Mucosa of descending colon (tissue), 3 donors: ENCODE measurements at regions not wholly inside any gene's neighbourhood (a gene's known extent, or its start where the extent isn't known, plus 50 kb on each side); places are given as distances from the start of the nearest gene placed in this dataset.

Source experiments
- ATAC-seq: fragments of 200-7000 bp; cut with Tn5 transposase; one replicate; pipeline ENCODE4 v1.9.1; 2020; ENCODE audit warnings: mild to moderate bottlenecking, moderate library complexity
- DNase-seq, 3 donors: peaks; one replicate each; pipeline ENCODE4 v3.0.0-alpha.2; 2020
- H3K36me3 ChIP-seq: fragments of 200-600 bp; one replicate; pipeline ENCODE4 v1.8.0; 2021; ENCODE audit warnings: low read depth, mild to moderate bottlenecking
- H3K4me1 ChIP-seq: fragments of 200-600 bp; one replicate; pipeline ENCODE4 v1.8.0; 2021; ENCODE audit warnings: low read depth, mild to moderate bottlenecking
- H3K4me3 ChIP-seq: fragments of 200-600 bp; one replicate; pipeline ENCODE4 v1.8.0; 2021; ENCODE audit warnings: mild to moderate bottlenecking
- H3K9me3 ChIP-seq: fragments of 200-600 bp; one replicate; pipeline ENCODE4 v1.8.0; 2021; ENCODE audit warnings: mild to moderate bottlenecking
- intact Hi-C, 2 donors: fragments of 100-400 bp; cut with DNase I in 1 of 2; cut with micrococcal nuclease in 1 of 2; formaldehyde crosslinking; loops; one replicate each; pipeline versions ENCODE4 v1.11.0 to v1.11.1; 2022; cut with DNase I, micrococcal nuclease
- TF ChIP-seq, protein P1 (sequence below): fragments of 200-600 bp; IDR thresholded peaks from one replicate; pipeline ENCODE4 v1.8.0; 2022; ENCODE audit warnings: antibody characterized with exemption, mild to moderate bottlenecking
- donor health status: DM: no; HTN: no; CAD: no; lungs with moderate emphysema.
- donor health status: DM: no; HTN: no; CAD: no.
- donor health status: DM: no; HTN: yes; CAD: no.

DNA sequence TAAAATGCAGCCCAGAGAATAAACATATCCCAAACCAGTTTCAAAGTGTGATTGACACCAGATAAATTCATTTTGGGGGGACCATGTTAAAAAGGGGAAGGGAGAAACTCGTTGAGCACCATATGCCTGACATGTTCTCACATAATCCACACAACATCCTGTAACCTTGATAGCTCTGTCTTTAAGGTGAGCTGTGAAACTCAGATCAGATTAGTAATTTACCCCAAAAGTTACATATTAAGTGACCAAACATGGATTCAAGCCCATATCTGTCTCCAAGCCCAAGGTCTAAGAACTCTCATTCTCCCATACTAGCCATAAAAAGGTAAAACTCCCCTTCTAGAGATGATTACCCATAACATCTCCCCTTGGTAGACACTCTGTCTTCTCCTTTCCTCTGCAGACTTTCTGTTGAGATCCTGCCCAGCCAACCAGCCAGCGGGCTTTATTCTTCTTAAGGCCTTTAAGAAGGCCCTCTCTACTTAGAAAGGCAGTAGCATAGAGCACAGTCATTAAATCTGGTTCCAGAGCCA is 150.7 kb downstream of the CCDC34 start:
- Histone ChIP-seq H3K36me3 (no peaks in the 10 kb centered on the region), H3K4me1 (no peaks in the 10 kb centered on the region), H3K4me3 (no peak overlapping the region), H3K9me3 (no peaks in the 10 kb centered on the region)
- intact Hi-C loops, result no loop called here
- TF ChIP-seq, protein P1, sequence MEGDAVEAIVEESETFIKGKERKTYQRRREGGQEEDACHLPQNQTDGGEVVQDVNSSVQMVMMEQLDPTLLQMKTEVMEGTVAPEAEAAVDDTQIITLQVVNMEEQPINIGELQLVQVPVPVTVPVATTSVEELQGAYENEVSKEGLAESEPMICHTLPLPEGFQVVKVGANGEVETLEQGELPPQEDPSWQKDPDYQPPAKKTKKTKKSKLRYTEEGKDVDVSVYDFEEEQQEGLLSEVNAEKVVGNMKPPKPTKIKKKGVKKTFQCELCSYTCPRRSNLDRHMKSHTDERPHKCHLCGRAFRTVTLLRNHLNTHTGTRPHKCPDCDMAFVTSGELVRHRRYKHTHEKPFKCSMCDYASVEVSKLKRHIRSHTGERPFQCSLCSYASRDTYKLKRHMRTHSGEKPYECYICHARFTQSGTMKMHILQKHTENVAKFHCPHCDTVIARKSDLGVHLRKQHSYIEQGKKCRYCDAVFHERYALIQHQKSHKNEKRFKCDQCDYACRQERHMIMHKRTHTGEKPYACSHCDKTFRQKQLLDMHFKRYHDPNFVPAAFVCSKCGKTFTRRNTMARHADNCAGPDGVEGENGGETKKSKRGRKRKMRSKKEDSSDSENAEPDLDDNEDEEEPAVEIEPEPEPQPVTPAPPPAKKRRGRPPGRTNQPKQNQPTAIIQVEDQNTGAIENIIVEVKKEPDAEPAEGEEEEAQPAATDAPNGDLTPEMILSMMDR, result no peak
- ATAC-seq (no peak), DNase-seq (no peak)

DNA sequence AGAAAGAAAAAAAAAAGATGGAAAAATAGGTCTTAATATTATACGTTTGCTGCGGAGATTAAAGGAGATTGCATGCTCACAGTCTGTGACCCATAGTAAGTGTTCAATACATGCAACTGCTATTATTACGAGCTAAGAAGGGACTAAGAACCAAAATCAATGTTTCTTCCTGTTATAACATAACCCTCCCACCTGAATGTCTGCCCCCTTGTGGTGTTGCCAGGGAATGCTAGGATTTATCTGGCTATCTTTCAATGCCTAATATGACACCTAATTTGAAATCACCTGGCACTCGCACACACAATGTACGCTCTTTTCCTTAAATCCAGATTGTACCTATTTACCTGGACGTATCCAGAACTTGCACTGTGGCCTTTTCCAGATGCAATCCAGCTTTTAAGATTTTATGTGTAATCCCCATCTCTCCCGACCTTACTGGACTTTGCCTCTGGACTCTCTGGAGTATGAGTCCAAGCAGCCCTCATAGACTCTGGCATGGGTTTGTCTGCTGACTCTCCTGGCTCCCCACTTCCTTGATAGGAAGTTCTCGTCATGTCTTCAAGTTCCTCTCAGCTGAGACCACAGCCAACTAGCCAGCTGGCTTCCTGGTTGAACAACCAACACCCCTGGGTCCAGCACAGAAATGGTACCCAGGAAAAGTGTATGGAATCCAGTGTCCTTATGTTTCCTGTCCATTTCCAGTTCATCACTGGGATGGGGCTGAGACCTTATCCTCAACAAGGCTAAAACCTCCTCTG is 151.5 kb downstream of the CCDC34 start:
- no peaks in the 10 kb centered on the region for H3K9me3 ChIP-seq
- no peaks in the 10 kb centered on the region for H3K4me1 ChIP-seq
- TF ChIP-seq, protein P1, result no peak
- H3K36me3 ChIP-seq, result no peaks in the 10 kb centered on the region
- ATAC-seq, result no peak
- H3K4me3 ChIP-seq, result no peak overlapping the region
- intact Hi-C loops, result no loop called here
- DNase-seq, result no peak

DNA sequence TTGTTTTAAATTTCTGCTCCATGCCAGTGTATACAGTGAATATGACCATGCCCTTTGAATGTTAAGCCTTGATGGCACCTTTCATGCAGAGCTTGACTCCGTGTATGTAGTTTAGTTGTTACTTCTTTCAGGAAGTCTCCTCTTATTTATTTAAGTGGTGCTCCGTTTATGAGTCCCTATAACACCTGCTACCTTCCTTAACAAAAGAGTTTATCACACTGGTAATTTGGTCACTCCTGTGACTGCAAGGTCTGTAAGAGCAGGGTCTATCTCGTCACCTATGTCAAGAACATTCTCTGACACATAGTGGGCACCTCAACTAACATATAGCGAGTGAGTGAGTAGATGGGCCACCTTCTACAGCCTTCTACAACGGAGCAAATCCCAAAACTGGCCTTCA is 152.5 kb downstream of the CCDC34 start:
- TF ChIP-seq, protein P1, result no peak
- Histone ChIP-seq H3K4me1 (peaks cover 7% of the 10 kb centered on the region), H3K4me3 (no peak overlapping the region), H3K36me3 (no peaks in the 10 kb centered on the region), H3K9me3 (no peaks in the 10 kb centered on the region)
- ATAC-seq, result peak; percentile 86
- intact Hi-C loops, result no loop called here
- DNase-seq, result no peak

DNA sequence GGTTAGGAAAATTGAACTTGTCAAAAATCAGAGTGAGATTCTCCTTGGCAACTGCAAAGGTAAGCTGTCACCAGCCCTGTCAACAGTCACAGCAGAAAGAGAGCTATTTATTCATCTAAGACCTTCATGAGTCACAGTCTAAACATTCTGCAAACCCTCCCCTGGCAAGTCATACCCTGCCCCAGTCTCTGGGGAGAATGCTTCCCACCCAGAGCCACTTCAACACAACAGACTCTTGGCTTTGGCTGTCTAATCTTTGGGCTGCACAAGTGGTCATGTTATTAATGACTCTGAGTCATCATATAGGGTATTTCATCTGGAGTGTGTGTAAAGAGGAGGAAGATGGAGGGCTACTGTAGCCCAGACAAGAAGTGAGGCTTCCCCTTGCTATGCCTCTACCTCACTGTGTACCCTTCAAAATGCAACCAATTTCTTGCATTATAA is 153.4 kb downstream of the CCDC34 start:
- Histone ChIP-seq H3K4me1 (peaks cover 17% of the 10 kb centered on the region), H3K9me3 (no peaks in the 10 kb centered on the region), H3K36me3 (no peaks in the 10 kb centered on the region), H3K4me3 (no peak overlapping the region)
- intact Hi-C loops, result no loop called here
- TF ChIP-seq, protein P1, result no peak
- DNase-seq (no peak), ATAC-seq (peak; percentile 64)

DNA sequence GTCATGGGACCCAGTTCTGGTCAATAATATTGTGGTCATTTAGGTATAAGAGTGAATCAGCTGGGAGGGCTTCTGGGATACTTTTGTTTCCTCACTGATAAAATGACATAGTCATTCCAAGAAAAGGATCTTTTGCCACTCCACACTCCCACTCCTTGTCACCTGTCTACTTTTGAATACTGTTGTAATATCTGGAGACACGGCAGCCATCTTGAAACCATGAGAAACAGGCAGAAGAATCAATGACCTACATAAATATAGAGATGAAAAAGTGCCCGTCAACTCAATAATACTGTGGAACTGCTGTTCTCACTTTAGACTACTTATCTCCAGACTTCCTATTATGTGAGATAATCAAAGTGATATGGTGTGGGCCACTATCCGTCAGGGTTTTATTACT is 154.2 kb downstream of the CCDC34 start:
- no peak for DNase-seq
- H3K36me3 ChIP-seq, result no peaks in the 10 kb centered on the region
- no peak overlapping the region for H3K4me3 ChIP-seq
- TF ChIP-seq, protein P1, result no peak
- intact Hi-C loops, result no loop called here
- H3K4me1 ChIP-seq, result peaks cover 21% of the 10 kb centered on the region
- no peaks in the 10 kb centered on the region for H3K9me3 ChIP-seq
- no peak for ATAC-seq
